Neural crest cell (in vitro differentiated cells): ENCODE measurements at regions not wholly inside any gene's neighbourhood (a gene's known extent, or its start where the extent isn't known, plus 50 kb on each side); places are given as distances from the start of the nearest gene placed in this dataset.
"Not testable (repeated sequence)": the region's sequence is repeated elsewhere in the genome, so short reads cannot be mapped to it uniquely, and the experiment has no call there.

Source experiments
- DNase-seq: peaks from one replicate; pipeline ENCODE4 v3.0.0; 2021; ENCODE audit warnings: low read depth, mixed read lengths, low spot score
- H3K27ac Mint-ChIP-seq: one replicate; pipeline ENCODE4 v1.8.0; 2021; ENCODE audit warnings: mild to moderate bottlenecking, mixed read lengths; ENCODE audit not compliant: unreplicated experiment
- H3K27me3 Mint-ChIP-seq: 2 replicates; pipeline ENCODE4 v1.8.0; 2021; ENCODE audit warnings: low read depth, mild to moderate bottlenecking, mixed read lengths
- H3K36me3 Mint-ChIP-seq: 2 replicates; pipeline ENCODE4 v1.8.0; 2021; ENCODE audit warnings: low read depth, mild to moderate bottlenecking, mixed read lengths
- H3K4me1 Mint-ChIP-seq: 2 replicates; pipeline ENCODE4 v1.8.0; 2021; ENCODE audit warnings: mixed read lengths
- H3K4me3 Mint-ChIP-seq: one replicate; pipeline ENCODE4 v1.8.0; 2021; ENCODE audit warnings: mild to moderate bottlenecking, mixed read lengths
- H3K9me3 Mint-ChIP-seq: 2 replicates; pipeline ENCODE4 v1.8.0; 2021; ENCODE audit warnings: mixed read lengths
- CTCF ChIP-seq: fragments of 200-600 bp; sonication (generic); conservative IDR thresholded peaks from 2 replicates; pipeline ENCODE4 v1.5.0; 2021; ENCODE audit warnings: antibody characterized with exemption, mild to moderate bottlenecking

DNA sequence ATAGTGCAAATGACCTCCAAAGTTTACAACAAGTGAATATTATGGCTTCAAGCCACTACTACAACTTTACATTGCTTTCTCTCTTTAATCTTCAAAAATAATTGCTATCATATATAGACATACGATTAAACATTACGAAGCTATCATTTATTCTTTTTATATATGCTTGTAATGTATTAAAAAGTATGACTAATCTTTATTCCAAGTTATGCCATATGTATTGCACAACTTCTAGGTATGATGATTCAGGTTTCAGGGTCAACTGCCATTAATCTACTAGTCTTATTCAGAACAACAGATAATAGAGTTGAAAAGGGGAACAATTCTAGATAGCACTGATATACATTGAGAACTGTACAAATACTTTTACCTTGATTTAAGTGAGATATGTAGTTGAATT lies 506.2 kb upstream of the TMEFF2 start:
- H3K27me3 Mint-ChIP-seq = no peaks in the 10 kb centered on the region
- H3K9me3 Mint-ChIP-seq = no peaks in the 10 kb centered on the region
- DNase-seq = no peak
- H3K36me3 Mint-ChIP-seq = no peaks in the 10 kb centered on the region
- no peaks in the 10 kb centered on the region for H3K4me1 Mint-ChIP-seq
- no peak overlapping the region for H3K4me3 Mint-ChIP-seq
- TF ChIP-seq CTCF = no peak
- H3K27ac Mint-ChIP-seq = no peak overlapping the region

DNA sequence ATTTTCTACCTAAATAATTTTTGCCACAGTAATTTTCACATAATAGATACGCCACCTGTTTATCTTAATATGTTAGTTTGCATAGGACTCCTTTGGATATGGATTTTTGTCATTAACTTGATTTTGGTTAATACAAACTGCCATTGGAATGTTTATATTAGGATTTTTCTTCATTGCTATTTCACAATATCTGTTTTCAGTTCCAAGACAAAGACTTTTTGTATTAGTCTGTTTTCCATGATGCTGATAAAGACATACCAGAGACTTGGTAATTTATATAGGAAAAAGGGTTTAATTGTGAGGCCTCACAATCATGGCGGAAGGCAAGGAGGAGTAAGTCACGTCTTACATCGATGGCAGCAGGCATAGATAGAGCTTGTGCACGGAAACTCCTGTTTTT lies 503.1 kb upstream of the TMEFF2 start:
- Mint-ChIP-seq H3K4me1 (no peaks in the 10 kb centered on the region), H3K36me3 (no peaks in the 10 kb centered on the region), H3K9me3 (no peaks in the 10 kb centered on the region), H3K27ac (no peak overlapping the region), H3K4me3 (no peak overlapping the region), H3K27me3 (no peaks in the 10 kb centered on the region)
- DNase-seq = no peak
- TF ChIP-seq CTCF = no peak

- DNase-seq = no peak
- Mint-ChIP-seq H3K4me3 (no peak overlapping the region), H3K4me1 (no peaks in the 10 kb centered on the region), H3K9me3 (no peaks in the 10 kb centered on the region), H3K36me3 (no peaks in the 10 kb centered on the region), H3K27me3 (no peaks in the 10 kb centered on the region), H3K27ac (no peak overlapping the region)
- no peak for TF ChIP-seq CTCF
Observed at GRCh38 chr2:192696857-192697256, 502.1 kb upstream of the TMEFF2 start.

DNA sequence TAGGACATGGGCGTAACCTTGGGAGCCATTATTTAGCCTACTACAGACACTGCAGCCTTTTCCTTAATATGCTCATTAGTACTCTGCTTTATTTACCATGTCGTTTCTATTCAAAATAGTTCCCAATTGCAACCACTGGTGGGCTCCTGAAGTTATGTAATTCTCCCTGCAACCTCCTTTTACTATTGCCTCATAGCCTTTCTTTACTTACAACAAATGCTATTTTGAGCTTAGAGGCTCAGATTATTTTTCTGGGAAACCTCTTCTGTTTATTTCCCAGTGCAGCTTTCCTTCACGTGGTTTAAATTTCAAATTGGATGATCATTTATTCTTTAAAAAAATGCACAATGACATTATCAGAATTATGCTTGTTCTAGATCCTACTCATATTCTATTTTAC lies 492.3 kb upstream of the TMEFF2 start:
- no peak overlapping the region for H3K27ac Mint-ChIP-seq
- no peak for DNase-seq
- no peak for TF ChIP-seq CTCF
- H3K9me3 Mint-ChIP-seq = no peaks in the 10 kb centered on the region
- no peaks in the 10 kb centered on the region for H3K36me3 Mint-ChIP-seq
- no peaks in the 10 kb centered on the region for H3K4me1 Mint-ChIP-seq
- no peak overlapping the region for H3K4me3 Mint-ChIP-seq
- H3K27me3 Mint-ChIP-seq = no peaks in the 10 kb centered on the region

- not testable (repeated sequence) for DNase-seq, H3K9me3 Mint-ChIP-seq, H3K36me3 Mint-ChIP-seq, H3K4me1 Mint-ChIP-seq, H3K27me3 Mint-ChIP-seq, H3K27ac Mint-ChIP-seq, H3K4me3 Mint-ChIP-seq
Observed at GRCh38 chr2:192682511-192682910, 487.8 kb upstream of the TMEFF2 start.

- TF ChIP-seq CTCF = no peak
- Mint-ChIP-seq H3K4me1 (no peaks in the 10 kb centered on the region), H3K9me3 (no peaks in the 10 kb centered on the region), H3K4me3 (no peak overlapping the region), H3K27ac (no peak overlapping the region), H3K36me3 (no peaks in the 10 kb centered on the region), H3K27me3 (no peaks in the 10 kb centered on the region)
- no peak for DNase-seq
Observed at GRCh38 chr2:192675681-192676080, 480.9 kb upstream of the TMEFF2 start.
